PC-9 (cell line): ENCODE measurements at regions not wholly inside any gene's neighbourhood (a gene's known extent, or its start where the extent isn't known, plus 50 kb on each side); places are given as distances from the start of the nearest gene placed in this dataset.

Experiments
- EZH2 ChIP-seq: fragments of 200-600 bp; sonication (generic); IDR thresholded peaks from 2 replicates; pipeline ENCODE4 v1.8.0; 2017; ENCODE audit warnings: antibody characterized with exemption, low read depth
- TF ChIP-seq, protein P1 (sequence below): fragments of 200-600 bp; sonication (generic); conservative IDR thresholded peaks from 2 replicates; pipeline ENCODE4 v1.6.1; 2017; ENCODE audit warnings: mixed run types, antibody characterized with exemption, mild to moderate bottlenecking, moderate library complexity

- no peak for TF ChIP-seq EZH2
- TF ChIP-seq, protein P1, sequence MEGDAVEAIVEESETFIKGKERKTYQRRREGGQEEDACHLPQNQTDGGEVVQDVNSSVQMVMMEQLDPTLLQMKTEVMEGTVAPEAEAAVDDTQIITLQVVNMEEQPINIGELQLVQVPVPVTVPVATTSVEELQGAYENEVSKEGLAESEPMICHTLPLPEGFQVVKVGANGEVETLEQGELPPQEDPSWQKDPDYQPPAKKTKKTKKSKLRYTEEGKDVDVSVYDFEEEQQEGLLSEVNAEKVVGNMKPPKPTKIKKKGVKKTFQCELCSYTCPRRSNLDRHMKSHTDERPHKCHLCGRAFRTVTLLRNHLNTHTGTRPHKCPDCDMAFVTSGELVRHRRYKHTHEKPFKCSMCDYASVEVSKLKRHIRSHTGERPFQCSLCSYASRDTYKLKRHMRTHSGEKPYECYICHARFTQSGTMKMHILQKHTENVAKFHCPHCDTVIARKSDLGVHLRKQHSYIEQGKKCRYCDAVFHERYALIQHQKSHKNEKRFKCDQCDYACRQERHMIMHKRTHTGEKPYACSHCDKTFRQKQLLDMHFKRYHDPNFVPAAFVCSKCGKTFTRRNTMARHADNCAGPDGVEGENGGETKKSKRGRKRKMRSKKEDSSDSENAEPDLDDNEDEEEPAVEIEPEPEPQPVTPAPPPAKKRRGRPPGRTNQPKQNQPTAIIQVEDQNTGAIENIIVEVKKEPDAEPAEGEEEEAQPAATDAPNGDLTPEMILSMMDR: no peak
Measured at GRCh38 chr13:62432295-62432694, 1016.6 kb upstream of the PCDH20 start.
